ENCODE measurements at regions not wholly inside any gene's neighbourhood (a gene's known extent, or its start where the extent isn't known, plus 50 kb on each side); places are given as distances from the start of the nearest gene placed in this dataset.

DNA sequence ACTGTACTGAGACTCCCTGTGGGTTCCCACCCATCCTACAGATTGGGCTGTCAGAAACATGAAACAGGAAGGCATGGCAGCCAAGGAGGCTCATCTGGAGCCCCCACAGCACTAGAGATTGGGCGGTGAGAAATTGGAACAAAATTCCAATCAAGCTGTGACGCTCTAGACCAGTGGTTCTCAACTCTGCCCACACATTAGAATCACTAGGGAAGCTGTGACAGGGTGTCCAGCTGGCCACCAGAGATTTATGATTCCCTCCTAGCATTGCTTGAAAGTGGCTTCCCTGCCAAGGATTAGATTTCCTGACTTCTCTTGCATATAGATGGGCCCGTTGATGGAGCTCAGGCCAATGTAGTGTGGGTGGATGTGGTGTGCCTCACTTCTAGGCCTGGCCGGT lies 187.5 kb upstream of the ZC3H12A start (continued):
- TF ChIP-seq, protein P1, sequence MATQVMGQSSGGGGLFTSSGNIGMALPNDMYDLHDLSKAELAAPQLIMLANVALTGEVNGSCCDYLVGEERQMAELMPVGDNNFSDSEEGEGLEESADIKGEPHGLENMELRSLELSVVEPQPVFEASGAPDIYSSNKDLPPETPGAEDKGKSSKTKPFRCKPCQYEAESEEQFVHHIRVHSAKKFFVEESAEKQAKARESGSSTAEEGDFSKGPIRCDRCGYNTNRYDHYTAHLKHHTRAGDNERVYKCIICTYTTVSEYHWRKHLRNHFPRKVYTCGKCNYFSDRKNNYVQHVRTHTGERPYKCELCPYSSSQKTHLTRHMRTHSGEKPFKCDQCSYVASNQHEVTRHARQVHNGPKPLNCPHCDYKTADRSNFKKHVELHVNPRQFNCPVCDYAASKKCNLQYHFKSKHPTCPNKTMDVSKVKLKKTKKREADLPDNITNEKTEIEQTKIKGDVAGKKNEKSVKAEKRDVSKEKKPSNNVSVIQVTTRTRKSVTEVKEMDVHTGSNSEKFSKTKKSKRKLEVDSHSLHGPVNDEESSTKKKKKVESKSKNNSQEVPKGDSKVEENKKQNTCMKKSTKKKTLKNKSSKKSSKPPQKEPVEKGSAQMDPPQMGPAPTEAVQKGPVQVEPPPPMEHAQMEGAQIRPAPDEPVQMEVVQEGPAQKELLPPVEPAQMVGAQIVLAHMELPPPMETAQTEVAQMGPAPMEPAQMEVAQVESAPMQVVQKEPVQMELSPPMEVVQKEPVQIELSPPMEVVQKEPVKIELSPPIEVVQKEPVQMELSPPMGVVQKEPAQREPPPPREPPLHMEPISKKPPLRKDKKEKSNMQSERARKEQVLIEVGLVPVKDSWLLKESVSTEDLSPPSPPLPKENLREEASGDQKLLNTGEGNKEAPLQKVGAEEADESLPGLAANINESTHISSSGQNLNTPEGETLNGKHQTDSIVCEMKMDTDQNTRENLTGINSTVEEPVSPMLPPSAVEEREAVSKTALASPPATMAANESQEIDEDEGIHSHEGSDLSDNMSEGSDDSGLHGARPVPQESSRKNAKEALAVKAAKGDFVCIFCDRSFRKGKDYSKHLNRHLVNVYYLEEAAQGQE (IDR thresholded peaks at IDR 0.05; ENCODE audit: low read depth): no peak

DNA sequence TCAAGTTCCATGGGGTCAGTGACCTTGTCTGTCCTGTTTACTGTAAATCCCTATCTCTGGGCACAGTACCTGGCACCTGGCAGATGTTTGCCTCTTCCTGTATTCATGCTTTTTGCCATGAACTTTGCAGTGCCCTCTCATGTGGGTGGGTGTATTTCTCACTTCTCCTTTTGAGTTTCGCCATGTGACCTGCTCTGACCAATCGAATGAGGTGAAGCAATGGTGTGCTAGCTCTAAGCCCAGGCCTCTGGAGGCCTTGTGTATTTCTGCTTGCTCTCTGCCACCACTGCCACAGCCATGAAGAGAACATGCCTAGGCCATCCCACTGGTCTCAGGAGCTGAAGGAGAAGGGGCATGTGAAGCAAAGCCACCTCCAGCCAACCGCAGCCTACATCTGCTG lies 185.5 kb upstream of the ZC3H12A start:
- no peaks in the 10 kb centered on the region for H4K20me1 ChIP-seq (ENCODE audit: insufficient read depth)
- ChIA-PET POLR2A (no interaction called here), CTCF (no interaction called here), RAD21 (ENCODE audit: low non-redundant PET in 1 of 2, low total read pairs in 2 of 2, uncharacterized antibody in 2 of 2, unreplicated experiment in 2 of 2) (no interaction called here)
- H2AFZ ChIP-seq (ENCODE audit: low read depth, low read length, poor library complexity, severe bottlenecking): no peak overlapping the region
- H3K79me2 ChIP-seq (ENCODE audit: insufficient read depth, low read length): no peaks in the 10 kb centered on the region
- no peak overlapping the region for H3K4me2 ChIP-seq (ENCODE audit: low read length)
- intact Hi-C loops (cut with micrococcal nuclease): no loop called here
- no peak overlapping the region for H3K27ac ChIP-seq (ENCODE audit: low read depth, low read length)
- H3K9ac ChIP-seq (ENCODE audit: low read length): no peak overlapping the region
- no TSS peak for BruUV-seq (replicated peaks)
- no peak for ATAC-seq
- H3K4me1 ChIP-seq (ENCODE audit: control insufficient read depth in 1 of 2, insufficient read depth in 2 of 2, low read length in 2 of 2): no peaks in the 10 kb centered on the region
- H3K4me3 ChIP-seq (replicated peaks in 1 of 2; ENCODE audit: low read depth in 1 of 2, low read length in 2 of 2): no peak overlapping the region
- no peaks in the 10 kb centered on the region for H3K9me3 ChIP-seq (ENCODE audit: control insufficient read depth in 1 of 2, insufficient read depth in 1 of 2, low read depth in 1 of 2, low read length in 2 of 2)
- peaks cover 83% of the 10 kb centered on the region for H3K27me3 ChIP-seq (ENCODE audit: insufficient read depth, low read length)
- H3K36me3 ChIP-seq (ENCODE audit: control insufficient read depth in 1 of 2, insufficient read depth in 2 of 2, low read length in 2 of 2): no peaks in the 10 kb centered on the region
- DNase-seq (ENCODE audit: low read depth, low spot score): no peak
- H3K9me2 ChIP-seq (ENCODE audit: insufficient read depth): no peaks in the 10 kb centered on the region
- TF ChIP-seq ATF3 (IDR thresholded peaks at IDR 0.05) (no peak), JUND (IDR thresholded peaks at IDR 0.05) (no peak), ELF1 (IDR thresholded peaks at IDR 0.05; ENCODE audit: borderline replicate concordance, low read depth) (no peak), RAD21 (IDR thresholded peaks at IDR 0.05; ENCODE audit: low read depth) (no peak), FOSL1 (IDR thresholded peaks at IDR 0.05; ENCODE audit: low read depth) (no peak), SIN3A (IDR thresholded peaks at IDR 0.05; ENCODE audit: low read depth) (no peak), EGR1 (IDR thresholded peaks at IDR 0.05; ENCODE audit: low read depth) (no peak), SP1 (IDR thresholded peaks at IDR 0.05; ENCODE audit: low read depth) (no peak), YY1 (IDR thresholded peaks at IDR 0.05; ENCODE audit: extremely low read depth, insufficient replicate concordance, low read depth, low read length) (no peak), POLR2A (IDR thresholded peaks at IDR 0.05; ENCODE audit: borderline replicate concordance, extremely low read depth, insufficient read depth, insufficient read length) (no peak), CBX3 (IDR thresholded peaks at IDR 0.05; ENCODE audit: low read depth) (no peak), CEBPB (IDR thresholded peaks at IDR 0.05; ENCODE audit: low read depth) (no peak), POLR2AphosphoS5 (IDR thresholded peaks at IDR 0.05; ENCODE audit: low read depth, low read length) (no peak)
- TF ChIP-seq, protein P1 (IDR thresholded peaks at IDR 0.05; ENCODE audit: low read depth): no peak
- TF ChIP-seq, protein P2, sequence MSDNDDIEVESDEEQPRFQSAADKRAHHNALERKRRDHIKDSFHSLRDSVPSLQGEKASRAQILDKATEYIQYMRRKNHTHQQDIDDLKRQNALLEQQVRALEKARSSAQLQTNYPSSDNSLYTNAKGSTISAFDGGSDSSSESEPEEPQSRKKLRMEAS (IDR thresholded peaks at IDR 0.05): no peak
- TF ChIP-seq, protein P3, sequence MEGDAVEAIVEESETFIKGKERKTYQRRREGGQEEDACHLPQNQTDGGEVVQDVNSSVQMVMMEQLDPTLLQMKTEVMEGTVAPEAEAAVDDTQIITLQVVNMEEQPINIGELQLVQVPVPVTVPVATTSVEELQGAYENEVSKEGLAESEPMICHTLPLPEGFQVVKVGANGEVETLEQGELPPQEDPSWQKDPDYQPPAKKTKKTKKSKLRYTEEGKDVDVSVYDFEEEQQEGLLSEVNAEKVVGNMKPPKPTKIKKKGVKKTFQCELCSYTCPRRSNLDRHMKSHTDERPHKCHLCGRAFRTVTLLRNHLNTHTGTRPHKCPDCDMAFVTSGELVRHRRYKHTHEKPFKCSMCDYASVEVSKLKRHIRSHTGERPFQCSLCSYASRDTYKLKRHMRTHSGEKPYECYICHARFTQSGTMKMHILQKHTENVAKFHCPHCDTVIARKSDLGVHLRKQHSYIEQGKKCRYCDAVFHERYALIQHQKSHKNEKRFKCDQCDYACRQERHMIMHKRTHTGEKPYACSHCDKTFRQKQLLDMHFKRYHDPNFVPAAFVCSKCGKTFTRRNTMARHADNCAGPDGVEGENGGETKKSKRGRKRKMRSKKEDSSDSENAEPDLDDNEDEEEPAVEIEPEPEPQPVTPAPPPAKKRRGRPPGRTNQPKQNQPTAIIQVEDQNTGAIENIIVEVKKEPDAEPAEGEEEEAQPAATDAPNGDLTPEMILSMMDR (IDR thresholded peaks at IDR 0.05 in 2 of 3, conservative IDR thresholded peaks at IDR 0.05 in 1 of 3; ENCODE audit: borderline replicate concordance in 1 of 3, insufficient read depth in 1 of 3, low read depth in 2 of 3, low read length in 2 of 3): no peak

All from HCT116 (cell line).